NOMO-1 (cell line): ENCODE measurements at regions not wholly inside any gene's neighbourhood (a gene's known extent, or its start where the extent isn't known, plus 50 kb on each side); places are given as distances from the start of the nearest gene placed in this dataset.

Source experiments
- DNase-seq, 2 experiments: peaks; one replicate each; lab custom pipeline; 2025; ENCODE audit not compliant: unreplicated experiment in 2 of 2; lab: John Stamatoyannopoulos, UW

- no peak for DNase-seq
Observed at GRCh38 chr12:11564984-11565651, 84.4 kb upstream of the ETV6 start.

GRCh38 chr12:11565752-11566151 is 83.7 kb upstream of the ETV6 start:
- DNase-seq = no peak

GRCh38 chr12:11568155-11568761 is 81.2 kb upstream of the ETV6 start:
- no peak for DNase-seq

DNA sequence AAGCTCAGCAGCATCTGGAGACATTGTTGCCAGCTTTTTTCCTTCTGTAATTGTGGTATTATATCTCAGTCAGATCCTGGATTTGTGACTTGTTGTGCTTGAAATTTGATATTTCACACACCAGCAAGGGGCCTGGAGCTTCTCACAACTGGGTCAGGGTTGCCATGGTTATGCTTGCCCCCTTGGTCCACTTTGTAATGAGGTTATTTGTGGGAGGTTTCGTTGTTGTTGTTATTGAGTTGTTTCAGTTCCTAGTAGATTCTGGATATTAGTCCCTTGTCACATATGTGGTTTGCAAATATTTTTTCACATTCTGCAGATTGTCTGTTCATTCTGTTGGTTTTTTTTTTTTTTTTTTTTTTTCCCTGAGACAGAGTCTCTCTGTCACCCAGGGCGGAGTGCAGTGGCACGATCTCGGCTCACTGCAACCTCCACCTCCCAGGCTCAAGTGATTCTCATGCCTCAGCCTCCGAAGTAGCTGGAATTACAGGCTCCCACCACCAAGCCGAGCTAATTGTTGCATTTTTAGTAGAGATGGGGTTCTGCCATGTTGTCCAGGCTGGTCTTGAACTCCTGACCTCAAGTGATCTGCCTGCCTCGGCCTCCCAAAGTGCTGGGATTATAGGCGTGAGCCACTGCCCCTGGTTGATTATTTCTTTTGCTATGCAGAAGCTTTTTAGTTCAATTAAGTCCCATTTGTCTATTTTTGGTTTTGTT is 80.6 kb upstream of the ETV6 start:
- no peak for DNase-seq

DNA sequence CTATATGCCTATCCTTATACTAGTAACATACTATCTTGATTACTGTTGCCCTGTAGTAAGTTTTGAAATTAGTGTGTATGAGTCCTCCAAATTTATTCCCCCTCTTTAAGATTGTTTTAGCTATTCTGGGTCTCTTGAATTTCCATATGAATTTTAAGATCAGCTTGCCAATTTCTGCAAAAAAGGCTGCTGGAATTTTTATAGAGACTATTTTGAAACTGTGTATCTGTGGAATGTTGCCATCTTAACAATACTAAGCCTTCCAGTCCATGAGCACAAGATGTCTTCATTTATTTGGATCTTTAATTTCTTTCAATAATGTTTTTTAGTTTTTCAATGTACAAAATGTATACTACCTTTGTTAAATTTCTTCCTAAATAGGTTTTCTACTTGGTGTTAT is 79.8 kb upstream of the ETV6 start:
- DNase-seq = no peak

GRCh38 chr12:11573880-11574279 is 75.6 kb upstream of the ETV6 start:
- no peak for DNase-seq

- DNase-seq = peak in 1 of 2 experiments; percentile 25
Observed at GRCh38 chr12:11576104-11576503, 73.4 kb upstream of the ETV6 start.

DNA sequence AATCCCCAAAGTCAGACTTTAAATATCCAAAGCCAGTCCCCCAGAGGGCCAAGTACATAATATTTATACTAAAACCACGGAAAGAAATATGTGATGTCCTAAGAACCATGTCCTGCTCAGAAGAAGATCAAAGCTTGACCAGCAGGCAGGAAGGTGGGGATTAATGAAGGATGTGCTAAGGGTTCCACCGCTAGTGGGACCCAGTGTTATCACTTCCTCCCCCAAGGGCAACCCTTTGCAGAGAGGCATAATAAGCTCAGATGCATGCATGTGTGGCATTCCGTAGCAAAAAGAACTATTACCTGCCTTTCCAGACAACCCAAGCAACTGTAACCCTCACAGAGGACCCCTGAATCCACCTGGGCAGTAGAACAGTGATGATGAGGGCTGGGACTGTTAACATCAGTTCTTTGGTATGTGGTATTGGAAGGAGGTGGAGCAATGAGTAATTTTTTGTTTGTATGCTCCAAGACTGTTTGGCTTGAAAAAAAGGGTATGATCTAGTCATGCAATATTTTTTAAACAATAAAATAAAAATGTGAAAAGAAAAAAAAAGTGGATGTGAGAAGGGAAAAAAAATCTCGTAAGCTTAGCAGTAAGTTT is 71.7 kb upstream of the ETV6 start:
- no peak for DNase-seq

DNA sequence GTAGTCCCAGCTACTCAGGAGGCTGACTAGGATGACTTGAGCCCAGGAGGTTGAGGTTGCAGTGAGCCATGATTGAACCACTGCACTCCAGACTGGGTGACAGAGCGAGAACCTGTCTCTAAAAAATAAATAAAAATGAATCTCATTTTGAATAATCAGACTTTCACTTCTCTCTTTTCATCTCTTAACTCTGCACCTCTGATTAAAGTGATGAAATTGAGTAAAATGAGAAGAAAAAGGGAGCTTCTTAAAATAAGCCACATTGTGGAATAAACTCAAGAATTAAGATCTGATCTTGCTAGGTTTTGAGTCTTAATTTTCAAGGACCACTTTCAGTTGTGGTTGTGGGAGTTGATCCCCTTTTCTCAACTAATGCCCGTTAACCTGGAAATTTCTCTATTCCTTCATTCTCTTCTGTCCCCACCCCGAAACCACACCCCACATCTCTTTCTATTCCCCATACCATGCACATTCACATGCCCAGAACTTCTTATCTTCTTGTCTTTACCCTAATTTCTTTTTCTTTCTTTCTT is 70.9 kb upstream of the ETV6 start:
- DNase-seq = peak in 1 of 2 experiments; percentile 69

- peak; percentile 60 to 81 for DNase-seq
Observed at GRCh38 chr12:11580125-11580751, 69.2 kb upstream of the ETV6 start.

- DNase-seq = peak; percentile 19 to 67
Observed at GRCh38 chr12:11581179-11581755, 68.2 kb upstream of the ETV6 start.

GRCh38 chr12:11584221-11584855 is 65.1 kb upstream of the ETV6 start:
- no peak for DNase-seq

DNA sequence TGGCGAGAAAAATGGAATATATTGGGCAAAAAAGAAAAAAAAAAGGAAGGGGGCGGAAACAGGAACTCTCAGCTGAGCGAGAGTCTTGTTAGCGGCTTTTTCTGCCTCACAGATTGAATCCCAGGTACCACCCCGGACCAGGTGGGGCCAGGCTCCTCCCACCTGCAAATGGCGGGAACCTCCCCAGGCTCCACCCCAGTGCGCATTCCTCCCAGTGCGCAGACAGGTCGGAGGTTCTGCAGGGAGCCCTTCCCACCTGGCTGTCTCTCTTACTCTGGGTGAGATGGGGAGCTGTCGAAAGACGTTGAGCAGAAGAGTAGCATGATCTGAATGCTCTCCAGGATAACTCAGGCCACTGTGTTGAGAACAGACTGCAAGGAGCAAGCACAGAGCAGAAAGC is 57.0 kb upstream of the ETV6 start:
- no peak for DNase-seq

DNA sequence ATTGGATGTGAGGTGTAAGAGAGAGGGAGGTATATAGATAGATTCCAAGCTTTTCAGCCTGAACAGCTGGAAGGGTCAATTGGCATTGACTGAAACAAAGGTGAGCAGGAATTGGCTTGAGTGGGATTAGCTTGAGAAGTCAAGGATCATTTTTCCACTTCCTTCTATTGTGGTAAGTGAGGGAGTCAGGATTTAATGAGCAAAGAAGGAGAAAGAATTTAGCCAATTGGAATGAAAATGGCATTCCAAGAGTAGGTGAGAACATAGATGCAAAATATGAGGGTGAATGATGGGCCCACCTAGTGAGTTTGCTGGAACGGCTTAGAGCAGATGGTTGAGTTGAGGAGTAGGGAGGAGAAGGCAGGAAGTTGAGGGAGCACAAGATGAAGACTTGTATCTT is 56.5 kb upstream of the ETV6 start:
- no peak for DNase-seq

DNA sequence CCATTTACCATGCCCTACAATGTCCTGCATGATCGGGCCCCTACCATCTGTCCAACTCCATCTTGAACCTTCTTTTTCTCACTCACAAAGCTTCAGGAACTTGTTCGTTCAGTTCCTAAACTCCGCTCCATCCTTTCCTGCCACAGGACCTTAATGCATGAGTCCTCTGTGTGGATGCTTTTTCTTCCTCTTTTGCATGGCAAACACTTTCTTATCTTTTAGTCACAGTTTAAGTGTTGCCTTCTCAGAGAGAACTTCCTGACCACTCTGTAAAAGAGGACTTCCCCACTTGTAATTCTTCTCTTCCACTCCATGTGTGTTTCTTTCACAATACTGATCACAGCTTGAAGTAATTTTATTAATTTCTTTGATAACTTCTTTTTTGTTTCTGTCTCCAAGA is 54.4 kb upstream of the ETV6 start:
- peak; percentile 44 to 84 for DNase-seq

GRCh38 chr12:11596141-11596540 is 53.3 kb upstream of the ETV6 start:
- peak; percentile 31 to 82 for DNase-seq

DNA sequence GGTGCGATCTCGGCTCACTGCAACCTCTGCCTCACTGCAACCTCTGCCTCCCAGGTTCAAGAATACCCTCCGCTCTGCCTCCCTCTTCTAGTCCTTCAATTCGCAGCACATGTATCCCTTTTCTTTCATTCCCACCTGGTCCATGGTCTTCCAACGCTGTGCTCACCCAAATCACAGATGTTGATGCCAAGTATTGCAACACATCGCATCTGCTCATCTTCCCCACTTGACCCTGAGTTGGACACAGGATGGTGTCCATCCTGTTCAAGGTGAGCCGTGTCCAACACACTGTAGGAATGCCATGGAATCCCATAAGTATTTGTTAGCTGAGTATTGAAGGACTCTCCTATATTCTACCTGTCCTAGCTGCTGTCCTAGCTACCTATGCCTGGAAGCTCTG is 50.6 kb upstream of the ETV6 start:
- no peak for DNase-seq
